Esophagus muscularis mucosa (tissue), 4 donors: ENCODE measurements at regions not wholly inside any gene's neighbourhood (a gene's known extent, or its start where the extent isn't known, plus 50 kb on each side); places are given as distances from the start of the nearest gene placed in this dataset.

Experiments
- DNase-seq: peaks from one replicate; pipeline ENCODE4 v3.0.0-alpha.2; 2017; ENCODE audit errors: extremely low spot score
- H3K27ac ChIP-seq, 4 donors: fragments of 200-600 bp; sonication (generic); replicated peaks in 1 of 4; 1 replicate in 3 of 4; 2 replicates in 1 of 4; pipeline ENCODE4 v1.5.1; 2016 to 2019; ENCODE audit warnings: mild to moderate bottlenecking in 1 of 4
- H3K27me3 ChIP-seq, 4 donors: fragments of 200-600 bp; sonication (generic); one replicate each; pipeline versions ENCODE4 v1.5.1 to v1.6.0; 2016 to 2019
- H3K36me3 ChIP-seq, 4 donors: fragments of 200-600 bp; sonication (generic); one replicate each; pipeline ENCODE4 v1.5.1; 2016 to 2019
- H3K4me1 ChIP-seq, 4 donors: fragments of 200-600 bp; sonication (generic); one replicate each; pipeline ENCODE4 v1.5.1; 2016 to 2019
- H3K4me3 ChIP-seq, 4 donors: fragments of 200-600 bp; sonication (generic); 1 replicate in 2 of 4; 2 replicates in 2 of 4; pipeline ENCODE4 v1.5.1; 2016 to 2019; ENCODE audit warnings: mild to moderate bottlenecking in 4 of 4, moderate library complexity in 1 of 4
- H3K9me3 ChIP-seq, 4 donors: fragments of 200-600 bp; sonication (generic); 1 replicate in 3 of 4; 2 replicates in 1 of 4; pipeline ENCODE4 v1.5.1; 2016 to 2019
- EP300 ChIP-seq: sonication (generic); formaldehyde crosslinking; IDR thresholded peaks from one replicate; pipeline ENCODE4 v1.6.1; 2017; ENCODE audit warnings: antibody characterized with exemption
- POLR2A ChIP-seq: fragments of 450-650 bp; IDR thresholded peaks from one replicate; pipeline ENCODE4 v1.6.1; 2017; ENCODE audit warnings: antibody characterized with exemption, moderate library complexity, mild to moderate bottlenecking, low read depth
- POLR2AphosphoS5 ChIP-seq, 2 donors: sonication (generic); formaldehyde crosslinking; IDR thresholded peaks; one replicate each; pipeline ENCODE4 v1.6.1; 2017; ENCODE audit warnings: antibody characterized with exemption in 2 of 2
- WGBS: methylation state at CpG from one replicate; pipeline ENCODE4 v1.1.5; 2018; 5-methylcytosine and 5-hydroxymethylcytosine counted together
- intact Hi-C: fragments of 100-400 bp; cut with DNase I; formaldehyde crosslinking; loops from one replicate; pipeline ENCODE4 v1.15.1; 2023
- TF ChIP-seq, protein P1 (sequence below), 3 experiments: fragments of 200-600 bp in 2 of 3; fragments of 450-650 bp in 1 of 3; sonication (generic) in 2 of 3; IDR thresholded peaks; one replicate each; pipeline ENCODE4 v1.5.1; 2017 to 2019; ENCODE audit warnings: antibody characterized with exemption in 3 of 3, mild to moderate bottlenecking in 2 of 3, moderate library complexity in 1 of 3

DNA sequence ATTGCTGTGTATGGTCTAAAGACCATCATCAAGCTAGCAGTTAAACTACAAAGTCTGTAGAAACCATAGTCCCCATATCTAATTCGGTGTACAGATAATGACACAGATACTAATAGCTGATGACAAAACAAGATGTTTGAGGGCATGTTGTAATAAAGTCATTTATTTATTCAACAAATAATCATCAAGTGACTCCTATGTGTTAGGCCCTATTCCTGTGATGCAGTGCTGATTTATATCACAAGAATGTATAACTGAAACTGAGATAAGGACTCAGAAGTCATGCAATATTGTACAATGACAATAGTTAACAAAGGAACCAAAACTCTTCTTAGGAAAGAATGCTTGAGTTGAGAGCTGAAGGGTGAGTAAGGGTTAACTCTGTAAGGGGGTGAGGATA lies 315.0 kb upstream of the NR3C2 start:
- Histone ChIP-seq H3K4me1 (no peaks in the 10 kb centered on the region), H3K9me3 (no peaks in the 10 kb centered on the region), H3K27me3 (no peaks in the 10 kb centered on the region), H3K36me3 (no peaks in the 10 kb centered on the region), H3K27ac (no peak overlapping the region), H3K4me3 (no peak overlapping the region)
- 94% methylated on average over 1 of the region's 1 CpG for WGBS
- DNase-seq: no peak
- intact Hi-C loops: no loop called here
- TF ChIP-seq EP300 (no peak), POLR2AphosphoS5 (IDR thresholded peaks at IDR 0.05) (no peak), POLR2A (no peak)
- TF ChIP-seq, protein P1, sequence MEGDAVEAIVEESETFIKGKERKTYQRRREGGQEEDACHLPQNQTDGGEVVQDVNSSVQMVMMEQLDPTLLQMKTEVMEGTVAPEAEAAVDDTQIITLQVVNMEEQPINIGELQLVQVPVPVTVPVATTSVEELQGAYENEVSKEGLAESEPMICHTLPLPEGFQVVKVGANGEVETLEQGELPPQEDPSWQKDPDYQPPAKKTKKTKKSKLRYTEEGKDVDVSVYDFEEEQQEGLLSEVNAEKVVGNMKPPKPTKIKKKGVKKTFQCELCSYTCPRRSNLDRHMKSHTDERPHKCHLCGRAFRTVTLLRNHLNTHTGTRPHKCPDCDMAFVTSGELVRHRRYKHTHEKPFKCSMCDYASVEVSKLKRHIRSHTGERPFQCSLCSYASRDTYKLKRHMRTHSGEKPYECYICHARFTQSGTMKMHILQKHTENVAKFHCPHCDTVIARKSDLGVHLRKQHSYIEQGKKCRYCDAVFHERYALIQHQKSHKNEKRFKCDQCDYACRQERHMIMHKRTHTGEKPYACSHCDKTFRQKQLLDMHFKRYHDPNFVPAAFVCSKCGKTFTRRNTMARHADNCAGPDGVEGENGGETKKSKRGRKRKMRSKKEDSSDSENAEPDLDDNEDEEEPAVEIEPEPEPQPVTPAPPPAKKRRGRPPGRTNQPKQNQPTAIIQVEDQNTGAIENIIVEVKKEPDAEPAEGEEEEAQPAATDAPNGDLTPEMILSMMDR (IDR thresholded peaks at IDR 0.05): no peak

DNA sequence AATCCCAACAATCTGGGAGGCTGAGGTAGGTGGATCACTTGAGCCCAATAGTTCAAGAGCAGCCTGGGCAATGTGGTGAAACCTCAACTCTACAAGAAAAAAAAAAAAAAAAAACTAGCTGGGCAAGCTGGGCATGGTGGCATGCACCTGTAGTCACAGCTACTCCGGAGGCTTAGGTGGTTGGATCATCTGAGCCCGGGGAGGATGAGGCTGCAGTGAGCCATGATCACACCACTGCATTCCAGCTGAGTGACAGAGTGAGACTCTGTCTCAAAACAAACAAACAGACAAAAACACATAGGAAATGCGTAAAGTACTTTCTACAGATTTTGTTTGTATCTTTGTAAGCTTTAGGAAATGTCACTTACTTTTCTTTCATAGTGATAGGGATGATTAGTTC lies 307.2 kb upstream of the NR3C2 start:
- no peak overlapping the region for H3K4me3 ChIP-seq
- no peak overlapping the region for H3K27ac ChIP-seq
- TF ChIP-seq POLR2AphosphoS5 (IDR thresholded peaks at IDR 0.05) (no peak), EP300 (no peak), POLR2A (no peak)
- TF ChIP-seq, protein P1 (IDR thresholded peaks at IDR 0.05): no peak
- no peaks in the 10 kb centered on the region for H3K36me3 ChIP-seq
- no peaks in the 10 kb centered on the region for H3K9me3 ChIP-seq
- H3K4me1 ChIP-seq: no peaks in the 10 kb centered on the region
- intact Hi-C loops: no loop called here
- no peak for DNase-seq
- WGBS: 92% methylated on average over 3 of the region's 3 CpGs
- no peaks in the 10 kb centered on the region for H3K27me3 ChIP-seq

DNA sequence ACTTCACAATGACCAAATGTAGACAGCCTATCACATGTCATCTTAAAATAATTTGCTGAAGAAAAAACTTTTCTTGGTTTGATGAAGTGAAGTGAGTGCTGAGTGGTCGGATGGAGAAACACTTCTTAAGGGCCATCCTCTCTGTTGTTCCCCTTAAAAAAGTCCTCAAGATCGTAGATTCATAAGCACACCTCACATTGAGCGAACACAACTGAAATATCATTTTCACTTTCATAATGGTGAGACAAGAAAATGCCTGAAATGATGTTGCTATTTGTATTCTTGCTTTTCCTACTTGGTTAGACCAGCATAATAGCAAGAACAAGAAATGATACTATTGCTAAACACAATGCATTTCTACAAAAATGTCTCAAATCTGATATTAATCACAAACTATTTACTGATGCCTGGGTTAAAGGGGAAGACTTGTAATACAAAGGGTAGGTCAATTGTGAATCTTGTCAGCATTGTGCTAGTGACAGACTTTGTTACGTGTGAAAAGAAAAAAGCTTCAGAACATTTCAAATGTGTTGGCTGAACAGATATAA lies 305.6 kb upstream of the NR3C2 start:
- 76% methylated on average over 4 of the region's 4 CpGs for WGBS
- no peak for DNase-seq
- TF ChIP-seq EP300 (no peak), POLR2AphosphoS5 (IDR thresholded peaks at IDR 0.05) (no peak), POLR2A (no peak)
- TF ChIP-seq, protein P1 (IDR thresholded peaks at IDR 0.05): no peak
- no peaks in the 10 kb centered on the region for H3K27me3 ChIP-seq
- H3K27ac ChIP-seq: no peak overlapping the region
- intact Hi-C loops: no loop called here
- H3K9me3 ChIP-seq: no peaks in the 10 kb centered on the region
- H3K4me1 ChIP-seq: no peaks in the 10 kb centered on the region
- no peaks in the 10 kb centered on the region for H3K36me3 ChIP-seq
- H3K4me3 ChIP-seq: no peak overlapping the region

DNA sequence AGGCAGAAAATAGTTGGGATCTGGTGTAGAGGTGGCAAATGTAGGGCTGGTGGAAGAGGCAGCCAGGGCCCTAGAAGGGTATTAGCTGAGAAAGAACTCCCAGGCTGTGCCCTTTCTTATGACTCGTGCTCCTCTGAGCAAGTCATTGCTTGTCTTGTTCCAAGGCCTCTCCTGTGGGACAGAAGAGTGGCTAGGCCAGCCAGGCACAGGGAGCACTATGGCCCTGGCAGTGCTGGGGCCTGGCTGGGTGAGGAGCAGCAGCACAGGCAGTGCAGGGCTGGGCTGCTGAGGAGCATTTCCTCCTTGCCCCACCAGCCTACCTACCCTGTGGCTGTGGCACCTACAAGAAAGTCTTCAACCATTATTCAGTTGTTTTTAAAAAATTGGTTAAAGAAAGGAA lies 298.5 kb upstream of the NR3C2 start:
- no peaks in the 10 kb centered on the region for H3K27me3 ChIP-seq
- no peak for DNase-seq
- WGBS: 92% methylated on average over 1 of the region's 1 CpG
- H3K4me1 ChIP-seq: no peaks in the 10 kb centered on the region
- intact Hi-C loops: no loop called here
- H3K4me3 ChIP-seq: no peak overlapping the region
- no peaks in the 10 kb centered on the region for H3K36me3 ChIP-seq
- no peaks in the 10 kb centered on the region for H3K9me3 ChIP-seq
- TF ChIP-seq POLR2A (no peak), EP300 (no peak)
- H3K27ac ChIP-seq: no peak overlapping the region

DNA sequence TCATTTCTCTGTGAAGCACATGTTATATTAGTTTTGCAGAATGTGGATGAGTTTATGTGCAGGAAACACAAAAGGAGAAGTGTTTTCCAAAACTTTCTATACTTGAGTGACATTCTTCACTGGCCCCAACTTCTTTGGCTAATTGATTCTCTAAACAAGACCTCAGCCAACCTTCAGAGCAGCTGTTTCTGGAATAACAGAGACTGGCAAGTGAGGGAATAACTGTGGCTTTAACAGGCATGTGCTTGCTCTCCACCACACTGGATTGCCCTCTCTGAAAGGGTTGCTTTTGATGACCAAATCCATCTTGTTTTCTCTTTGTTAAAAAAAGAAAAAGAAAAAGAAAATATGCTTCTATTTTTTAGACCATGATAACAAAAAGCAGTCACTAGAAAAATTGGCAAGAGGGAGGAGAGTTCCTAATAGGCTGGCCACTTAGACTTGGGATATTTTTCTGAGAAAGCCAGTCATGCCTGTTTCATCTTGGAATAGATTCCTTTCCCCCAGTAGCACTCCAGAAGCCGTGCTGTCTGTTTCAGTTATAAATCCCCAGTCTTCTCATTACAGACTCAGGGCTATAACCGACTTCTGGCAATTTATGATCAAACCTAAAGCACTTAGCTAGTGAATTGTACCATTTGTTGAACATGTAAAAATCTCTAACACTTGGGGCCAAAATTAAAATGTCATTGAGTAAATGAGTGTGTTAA lies 295.0 kb upstream of the NR3C2 start:
- H3K36me3 ChIP-seq: no peaks in the 10 kb centered on the region
- H3K27me3 ChIP-seq: no peaks in the 10 kb centered on the region
- H3K4me1 ChIP-seq: no peaks in the 10 kb centered on the region
- 71% methylated on average over 2 of the region's 2 CpGs for WGBS
- H3K4me3 ChIP-seq: no peak overlapping the region
- intact Hi-C loops: no loop called here
- TF ChIP-seq, protein P1 (IDR thresholded peaks at IDR 0.05): no peak
- TF ChIP-seq POLR2A (no peak), POLR2AphosphoS5 (IDR thresholded peaks at IDR 0.05) (no peak), EP300 (no peak)
- no peaks in the 10 kb centered on the region for H3K9me3 ChIP-seq
- DNase-seq: peak; percentile 70
- no peak overlapping the region for H3K27ac ChIP-seq
